Loucy (cell line): ENCODE measurements at regions not wholly inside any gene's neighbourhood (a gene's known extent, or its start where the extent isn't known, plus 50 kb on each side); places are given as distances from the start of the nearest gene placed in this dataset.

Source experiments
- H2AFZ ChIP-seq: fragments of 200-600 bp; sonication (generic); 2 replicates; pipeline ENCODE4 v1.6.0; 2016; ENCODE audit warnings: antibody characterized with exemption, mild to moderate bottlenecking, low read length, moderate library complexity
- H3F3A ChIP-seq: fragments of 200-600 bp; 2 replicates; pipeline ENCODE4 v1.6.0; 2016; ENCODE audit warnings: antibody characterized with exemption, low read depth, mild to moderate bottlenecking
- H3K27me3 ChIP-seq: fragments of 200-600 bp; sonication (generic); 2 replicates; pipeline ENCODE4 v1.6.1; 2014; ENCODE audit warnings: low read length, mild to moderate bottlenecking; ENCODE audit not compliant: insufficient read depth, poor library complexity, severe bottlenecking
- H3K36me3 ChIP-seq: fragments of 200-600 bp; sonication (generic); 2 replicates; pipeline ENCODE4 v1.6.1; 2016; ENCODE audit warnings: low read length; ENCODE audit not compliant: insufficient read depth
- H3K4me1 ChIP-seq: fragments of 200-600 bp; sonication (generic); 2 replicates; pipeline ENCODE4 v1.5.1; 2014; ENCODE audit warnings: low read length, mild to moderate bottlenecking; ENCODE audit not compliant: insufficient read depth, poor library complexity, severe bottlenecking
- H3K4me2 ChIP-seq: fragments of 200-600 bp; sonication (generic); 2 replicates; pipeline ENCODE4 v1.6.0; 2014; ENCODE audit warnings: antibody characterized with exemption, low read length, low read depth, mild to moderate bottlenecking; ENCODE audit not compliant: poor library complexity, severe bottlenecking
- H3K4me3 ChIP-seq: fragments of 200-600 bp; sonication (generic); 2 replicates; pipeline ENCODE4 v1.5.1; 2014; ENCODE audit warnings: low read length, mild to moderate bottlenecking, mixed read lengths; ENCODE audit not compliant: poor library complexity, severe bottlenecking
- H3K79me2 ChIP-seq: fragments of 200-600 bp; sonication (generic); 2 replicates; pipeline ENCODE4 v1.6.1; 2014; ENCODE audit warnings: low read length; ENCODE audit not compliant: insufficient read depth
- H3K9ac ChIP-seq: fragments of 200-600 bp; sonication (generic); 2 replicates; pipeline ENCODE4 v1.6.0; 2014; ENCODE audit warnings: mild to moderate bottlenecking, low read depth, low read length, moderate library complexity; ENCODE audit not compliant: poor library complexity, severe bottlenecking
- H3K9me2 ChIP-seq: fragments of 200-600 bp; sonication (generic); replicated peaks from 2 replicates; pipeline ENCODE4 v1.6.1; 2016; ENCODE audit warnings: low read depth, low read length, mixed read lengths
- H3K9me3 ChIP-seq: fragments of 200-600 bp; sonication (generic); 2 replicates; pipeline ENCODE4 v1.6.1; 2014; ENCODE audit warnings: mild to moderate bottlenecking, antibody characterized with exemption, low read length, low read depth; ENCODE audit not compliant: insufficient read depth
- H4K20me1 ChIP-seq: fragments of 200-600 bp; sonication (generic); 2 replicates; pipeline ENCODE4 v1.6.0; 2014; ENCODE audit warnings: antibody characterized with exemption, low read length, mild to moderate bottlenecking; ENCODE audit not compliant: insufficient read depth, poor library complexity, severe bottlenecking
- CTCF ChIP-seq: fragments of 200-600 bp; sonication (generic); conservative IDR thresholded peaks from 2 replicates; pipeline ENCODE4 v1.5.1; 2014; ENCODE audit warnings: mild to moderate bottlenecking, antibody characterized with exemption, low read length
- EZH2phosphoT487 ChIP-seq: fragments of 200-600 bp; IDR thresholded peaks from 2 replicates; pipeline ENCODE4 v1.6.1; 2018; ENCODE audit warnings: antibody characterized with exemption, mild to moderate bottlenecking, moderate library complexity, borderline replicate concordance

GRCh38 chr12:46944088-46944487 is 118.3 kb upstream of the SLC38A4 start:
- Histone ChIP-seq H4K20me1 (no peaks in the 10 kb centered on the region), H3K4me3 (no peak overlapping the region), H3K9me3 (no peaks in the 10 kb centered on the region), H3K36me3 (no peaks in the 10 kb centered on the region), H3K79me2 (no peaks in the 10 kb centered on the region), H3K4me2 (no peak overlapping the region), H3F3A (no peaks in the 10 kb centered on the region), H3K9ac (no peak overlapping the region), H3K27me3 (no peaks in the 10 kb centered on the region), H2AFZ (no peak overlapping the region), H3K9me2 (no peaks in the 10 kb centered on the region), H3K4me1 (no peaks in the 10 kb centered on the region)
- TF ChIP-seq CTCF: no peak; the same call in 1 of the 2 replicates
- TF ChIP-seq EZH2phosphoT487: no peak

- Histone ChIP-seq H2AFZ (no peak overlapping the region), H3K4me1 (no peaks in the 10 kb centered on the region), H3K27me3 (no peaks in the 10 kb centered on the region), H3K9me3 (no peaks in the 10 kb centered on the region), H3K79me2 (no peaks in the 10 kb centered on the region), H3K36me3 (no peaks in the 10 kb centered on the region), H3F3A (no peaks in the 10 kb centered on the region), H4K20me1 (no peaks in the 10 kb centered on the region), H3K9me2 (no peaks in the 10 kb centered on the region), H3K4me2 (no peak overlapping the region), H3K4me3 (no peak overlapping the region), H3K9ac (no peak overlapping the region)
- no peak for TF ChIP-seq EZH2phosphoT487
- TF ChIP-seq CTCF: no peak
These were observed 119.0 kb upstream of the SLC38A4 start for GRCh38 chr12:46944771-46945170.

GRCh38 chr12:46945591-46945990 is 119.8 kb upstream of the SLC38A4 start:
- no peaks in the 10 kb centered on the region for H3K9me3 ChIP-seq
- no peak overlapping the region for H3K9ac ChIP-seq
- H3K4me1 ChIP-seq: no peaks in the 10 kb centered on the region
- no peaks in the 10 kb centered on the region for H3F3A ChIP-seq
- no peaks in the 10 kb centered on the region for H3K36me3 ChIP-seq
- H3K4me2 ChIP-seq: no peak overlapping the region
- H3K4me3 ChIP-seq: no peak overlapping the region
- no peaks in the 10 kb centered on the region for H3K27me3 ChIP-seq
- H3K9me2 ChIP-seq: no peaks in the 10 kb centered on the region
- H4K20me1 ChIP-seq: no peaks in the 10 kb centered on the region
- no peak overlapping the region for H2AFZ ChIP-seq
- TF ChIP-seq EZH2phosphoT487: no peak
- TF ChIP-seq CTCF: no peak
- H3K79me2 ChIP-seq: no peaks in the 10 kb centered on the region
